ENCODE measurements at regions not wholly inside any gene's neighbourhood (a gene's known extent, or its start where the extent isn't known, plus 50 kb on each side); places are given as distances from the start of the nearest gene placed in this dataset.

DNA sequence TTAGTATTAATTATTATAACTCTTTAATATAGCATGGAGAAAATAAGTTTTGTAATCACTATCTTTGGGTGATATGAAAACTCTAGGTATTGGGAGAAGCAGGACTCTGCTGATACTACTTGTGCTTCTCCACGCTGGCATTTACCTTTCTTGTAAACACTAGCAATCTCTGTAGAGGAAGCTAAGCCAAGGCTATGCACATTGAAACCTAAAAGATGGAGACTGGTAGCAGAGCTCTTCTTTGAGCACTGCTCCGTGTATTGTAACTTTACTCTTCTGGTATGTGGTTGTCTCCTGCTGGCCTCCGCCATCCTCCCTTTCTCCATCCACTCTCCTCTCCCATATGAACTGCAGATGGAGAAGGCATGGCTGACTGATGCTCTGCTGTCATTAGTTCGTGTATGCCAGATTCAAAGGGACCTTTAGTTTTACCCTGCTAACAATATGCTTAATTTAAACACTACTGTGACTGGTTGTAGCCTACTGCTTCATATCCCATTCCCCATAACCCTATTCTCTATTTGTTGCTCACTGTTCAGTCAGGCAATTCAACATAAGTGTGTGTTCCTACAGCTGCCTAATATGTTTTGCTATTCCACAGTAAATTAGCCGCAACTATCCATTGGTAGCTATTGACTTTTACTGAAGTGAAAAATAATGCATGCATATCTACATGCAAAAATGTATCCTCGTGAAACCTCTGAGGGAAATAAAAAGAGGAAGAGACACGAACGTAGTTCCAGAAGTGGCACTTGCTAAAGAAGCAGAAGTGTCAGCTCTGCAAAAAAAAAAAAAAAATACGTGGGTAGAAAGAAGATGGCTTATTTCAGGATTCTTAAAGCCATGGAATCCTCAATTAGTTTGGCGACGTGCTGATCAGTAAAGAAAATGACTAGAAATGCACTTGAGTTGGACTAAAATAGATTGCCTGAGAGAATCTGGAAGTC, 55.6 kb upstream of the CCSER1 start:
- Histone ChIP-seq H3K9me3 (ENCODE audit: low read length) (no peaks in the 10 kb centered on the region), H4K20me1 (ENCODE audit: insufficient read depth) (no peaks in the 10 kb centered on the region), H3K9me2 (ENCODE audit: insufficient read depth, low read length) (no peaks in the 10 kb centered on the region), H2AFZ (ENCODE audit: low read depth, low read length) (no peak overlapping the region), H3K27ac (ENCODE audit: low read length) (no peak overlapping the region), H3F3A (ENCODE audit: insufficient read depth, low read length, poor library complexity, severe bottlenecking) (peaks cover 6% of the 10 kb centered on the region), H3K27me3 (ENCODE audit: insufficient read depth, low read depth, low read length) (no peaks in the 10 kb centered on the region), H3K79me2 (replicated peaks; ENCODE audit: insufficient read depth, low read length) (no peaks in the 10 kb centered on the region), H3K9ac (ENCODE audit: low read length) (no peak overlapping the region), H3K4me3 (ENCODE audit: low read length) (no peak overlapping the region), H3K4me2 (ENCODE audit: low read length) (no peak overlapping the region), H3K36me3 (ENCODE audit: insufficient read depth, low read length) (no peaks in the 10 kb centered on the region)
- TF ChIP-seq SMC3 (conservative IDR thresholded peaks at IDR 0.05; ENCODE audit: poor library complexity) (no peak), TAF1 (IDR thresholded peaks at IDR 0.05; ENCODE audit: low read depth) (no peak), EP300 (conservative IDR thresholded peaks at IDR 0.05; ENCODE audit: poor library complexity, severe bottlenecking) (no peak), REST (IDR thresholded peaks at IDR 0.05; ENCODE audit: borderline replicate concordance) (no peak), POLR2AphosphoS5 (IDR thresholded peaks at IDR 0.05) (no peak), EZH2 (IDR thresholded peaks at IDR 0.05; ENCODE audit: borderline replicate concordance, insufficient read depth, low read length, poor library complexity, severe bottlenecking) (no peak)
- TF ChIP-seq, protein P1, sequence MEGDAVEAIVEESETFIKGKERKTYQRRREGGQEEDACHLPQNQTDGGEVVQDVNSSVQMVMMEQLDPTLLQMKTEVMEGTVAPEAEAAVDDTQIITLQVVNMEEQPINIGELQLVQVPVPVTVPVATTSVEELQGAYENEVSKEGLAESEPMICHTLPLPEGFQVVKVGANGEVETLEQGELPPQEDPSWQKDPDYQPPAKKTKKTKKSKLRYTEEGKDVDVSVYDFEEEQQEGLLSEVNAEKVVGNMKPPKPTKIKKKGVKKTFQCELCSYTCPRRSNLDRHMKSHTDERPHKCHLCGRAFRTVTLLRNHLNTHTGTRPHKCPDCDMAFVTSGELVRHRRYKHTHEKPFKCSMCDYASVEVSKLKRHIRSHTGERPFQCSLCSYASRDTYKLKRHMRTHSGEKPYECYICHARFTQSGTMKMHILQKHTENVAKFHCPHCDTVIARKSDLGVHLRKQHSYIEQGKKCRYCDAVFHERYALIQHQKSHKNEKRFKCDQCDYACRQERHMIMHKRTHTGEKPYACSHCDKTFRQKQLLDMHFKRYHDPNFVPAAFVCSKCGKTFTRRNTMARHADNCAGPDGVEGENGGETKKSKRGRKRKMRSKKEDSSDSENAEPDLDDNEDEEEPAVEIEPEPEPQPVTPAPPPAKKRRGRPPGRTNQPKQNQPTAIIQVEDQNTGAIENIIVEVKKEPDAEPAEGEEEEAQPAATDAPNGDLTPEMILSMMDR (IDR thresholded peaks at IDR 0.05; ENCODE audit: poor library complexity, severe bottlenecking) = no peak

GRCh38 chr4:90074322-90074886, 52.8 kb upstream of the CCSER1 start:
- Histone ChIP-seq H3K9ac (ENCODE audit: low read length) (no peak overlapping the region), H3K27ac (ENCODE audit: low read length) (no peak overlapping the region), H2AFZ (ENCODE audit: low read depth, low read length) (no peak overlapping the region), H3K27me3 (ENCODE audit: insufficient read depth, low read depth, low read length) (no peaks in the 10 kb centered on the region), H4K20me1 (ENCODE audit: insufficient read depth) (no peaks in the 10 kb centered on the region), H3K4me3 (ENCODE audit: low read length) (no peak overlapping the region), H3F3A (ENCODE audit: insufficient read depth, low read length, poor library complexity, severe bottlenecking) (peaks cover 6% of the 10 kb centered on the region), H3K79me2 (replicated peaks; ENCODE audit: insufficient read depth, low read length) (no peaks in the 10 kb centered on the region), H3K4me2 (ENCODE audit: low read length) (no peak overlapping the region), H3K36me3 (ENCODE audit: insufficient read depth, low read length) (no peaks in the 10 kb centered on the region), H3K9me2 (ENCODE audit: insufficient read depth, low read length) (no peaks in the 10 kb centered on the region), H3K9me3 (ENCODE audit: low read length) (no peaks in the 10 kb centered on the region)
- TF ChIP-seq, protein P1 (IDR thresholded peaks at IDR 0.05; ENCODE audit: poor library complexity, severe bottlenecking) = no peak
- TF ChIP-seq REST (IDR thresholded peaks at IDR 0.05; ENCODE audit: borderline replicate concordance) (no peak), MXI1 (conservative IDR thresholded peaks at IDR 0.05; ENCODE audit: poor library complexity, severe bottlenecking) (no peak)
